HUES48 (cell line): ENCODE measurements at regions not wholly inside any gene's neighbourhood (a gene's known extent, or its start where the extent isn't known, plus 50 kb on each side); places are given as distances from the start of the nearest gene placed in this dataset.

ENCODE experiments used
- H3K27ac ChIP-seq: one replicate; pipeline ENCODE4 v1.7.0; 2013; ENCODE audit warnings: low read depth, low read length, inconsistent platforms
- H3K27me3 ChIP-seq: 2 replicates; pipeline ENCODE4 v1.6.1; 2013; ENCODE audit warnings: mild to moderate bottlenecking, low read length; ENCODE audit not compliant: control insufficient read depth, insufficient read depth
- H3K36me3 ChIP-seq: 2 replicates; pipeline ENCODE4 v1.6.1; 2013; ENCODE audit warnings: low read length; ENCODE audit not compliant: control insufficient read depth, insufficient read depth
- H3K4me1 ChIP-seq: 2 replicates; pipeline ENCODE4 v1.6.1; 2013; ENCODE audit warnings: mild to moderate bottlenecking, low read length; ENCODE audit not compliant: control insufficient read depth, insufficient read depth
- H3K4me3 ChIP-seq: 2 replicates; pipeline ENCODE4 v1.5.1; 2013; ENCODE audit warnings: mild to moderate bottlenecking, low read depth, low read length
- H3K9ac ChIP-seq: 2 replicates; pipeline ENCODE4 v1.6.1; 2013; ENCODE audit warnings: mild to moderate bottlenecking, low read depth, low read length, moderate library complexity
- H3K9me3 ChIP-seq: 2 replicates; pipeline ENCODE4 v1.6.1; 2013; ENCODE audit warnings: low read length; ENCODE audit not compliant: control insufficient read depth, insufficient read depth

DNA sequence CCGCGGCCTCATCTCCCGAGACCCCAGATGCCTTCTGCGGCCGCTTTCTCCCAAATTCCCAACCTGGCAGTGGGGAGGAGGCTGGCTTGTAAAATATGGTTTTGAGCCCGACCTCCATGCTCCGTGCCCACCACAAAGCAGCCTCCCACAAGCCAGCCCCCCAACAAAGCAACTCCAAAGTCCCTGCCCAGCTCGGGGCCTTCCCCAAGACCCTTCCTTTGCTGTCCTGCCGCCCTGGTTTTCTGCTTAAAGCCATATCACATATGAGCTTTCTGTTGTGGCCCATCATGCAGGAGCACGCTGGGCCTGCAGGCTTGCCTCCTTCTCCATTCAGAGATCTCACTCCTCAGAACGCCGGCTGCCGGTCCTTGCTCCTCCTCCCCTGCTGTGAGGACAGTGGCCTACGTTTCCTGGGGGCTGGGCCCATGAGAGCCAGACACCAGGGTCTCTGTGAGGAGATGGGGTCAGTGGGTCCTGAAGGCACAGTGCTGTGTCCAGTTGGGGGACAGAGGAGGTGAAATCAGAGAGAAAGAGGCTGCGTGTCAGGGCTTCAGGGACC, 680.0 kb downstream of the BRD1 start:
- Histone ChIP-seq H3K4me1 (peaks cover 7% of the 10 kb centered on the region; the same call in 1 of the 2 replicates), H3K9me3 (no peaks in the 10 kb centered on the region), H3K4me3 (no peak overlapping the region), H3K9ac (no peak overlapping the region), H3K36me3 (no peaks in the 10 kb centered on the region), H3K27ac (no peak overlapping the region), H3K27me3 (no peaks in the 10 kb centered on the region)

DNA sequence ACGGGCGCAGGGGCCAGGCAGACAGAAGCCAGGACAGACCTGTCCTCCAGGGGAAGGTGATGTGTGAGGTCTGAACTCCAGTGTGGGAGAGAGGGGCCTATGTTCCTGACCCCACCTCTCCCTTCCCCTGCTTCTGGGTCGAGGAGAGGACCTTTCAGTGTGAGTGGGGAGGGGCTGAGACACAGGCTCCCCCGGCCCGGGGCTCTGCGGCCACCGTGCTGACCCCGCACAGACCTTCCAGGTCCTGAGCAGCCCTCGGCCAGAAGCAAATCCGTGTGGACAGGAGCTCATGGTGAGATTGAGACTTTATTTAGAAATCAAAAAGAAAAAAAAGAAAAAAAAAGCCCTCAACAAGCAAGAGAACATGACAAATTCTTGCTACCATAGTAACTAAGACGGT, 680.5 kb downstream of the BRD1 start:
- no peaks in the 10 kb centered on the region for H3K27me3 ChIP-seq
- no peak overlapping the region for H3K4me3 ChIP-seq
- no peak overlapping the region for H3K9ac ChIP-seq
- no peaks in the 10 kb centered on the region for H3K9me3 ChIP-seq
- no peaks in the 10 kb centered on the region for H3K36me3 ChIP-seq
- H3K27ac ChIP-seq: no peak overlapping the region
- H3K4me1 ChIP-seq: peaks cover 6% of the 10 kb centered on the region; the same call in 1 of the 2 replicates

DNA sequence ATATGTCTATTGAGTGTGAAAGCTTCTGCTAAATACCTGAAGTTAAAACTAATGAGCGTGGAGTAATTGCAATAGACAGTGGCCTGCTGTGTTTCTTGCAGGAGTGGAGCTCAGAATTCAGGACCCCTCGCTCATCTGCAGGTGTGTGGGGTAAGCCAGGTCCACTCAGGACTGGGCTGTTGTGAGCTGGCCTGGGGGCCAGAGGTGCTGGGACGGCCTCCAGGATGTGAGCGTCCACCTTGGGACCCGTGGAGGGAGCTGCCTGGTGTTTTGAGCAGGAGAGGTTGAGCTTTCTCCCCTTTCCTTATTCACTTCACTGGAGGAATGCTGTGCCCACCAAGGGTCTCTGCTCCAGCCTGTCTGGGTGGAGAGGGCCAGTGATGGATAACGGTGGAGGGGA, 681.2 kb downstream of the BRD1 start:
- Histone ChIP-seq H3K27ac (no peak overlapping the region), H3K36me3 (no peaks in the 10 kb centered on the region), H3K9ac (no peak overlapping the region), H3K4me1 (no peaks in the 10 kb centered on the region), H3K27me3 (no peaks in the 10 kb centered on the region), H3K4me3 (no peak overlapping the region), H3K9me3 (no peaks in the 10 kb centered on the region)

DNA sequence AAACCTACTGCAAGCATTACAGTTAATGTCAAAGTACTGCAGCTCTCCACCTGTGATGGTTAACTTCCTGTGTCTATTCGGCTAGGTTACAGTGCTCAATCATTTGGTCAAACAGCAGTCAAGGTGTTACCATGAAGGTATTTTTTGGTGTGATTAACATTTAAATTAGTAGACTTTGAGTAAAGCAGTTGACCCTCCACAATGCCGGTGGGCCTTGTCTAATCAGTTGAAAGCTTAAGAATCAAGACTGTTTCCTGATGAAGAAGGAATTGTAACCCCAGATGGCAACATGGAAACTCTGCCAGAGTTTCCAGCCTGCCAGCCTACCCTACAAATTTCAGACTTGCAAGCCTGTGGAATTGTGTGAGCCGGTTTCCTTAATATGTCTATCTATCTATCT, 683.9 kb downstream of the BRD1 start:
- H3K4me3 ChIP-seq: no peak overlapping the region
- no peak overlapping the region for H3K9ac ChIP-seq
- H3K27ac ChIP-seq: no peak overlapping the region
- no peaks in the 10 kb centered on the region for H3K36me3 ChIP-seq
- H3K9me3 ChIP-seq: no peaks in the 10 kb centered on the region
- no peaks in the 10 kb centered on the region for H3K27me3 ChIP-seq
- no peaks in the 10 kb centered on the region for H3K4me1 ChIP-seq

DNA sequence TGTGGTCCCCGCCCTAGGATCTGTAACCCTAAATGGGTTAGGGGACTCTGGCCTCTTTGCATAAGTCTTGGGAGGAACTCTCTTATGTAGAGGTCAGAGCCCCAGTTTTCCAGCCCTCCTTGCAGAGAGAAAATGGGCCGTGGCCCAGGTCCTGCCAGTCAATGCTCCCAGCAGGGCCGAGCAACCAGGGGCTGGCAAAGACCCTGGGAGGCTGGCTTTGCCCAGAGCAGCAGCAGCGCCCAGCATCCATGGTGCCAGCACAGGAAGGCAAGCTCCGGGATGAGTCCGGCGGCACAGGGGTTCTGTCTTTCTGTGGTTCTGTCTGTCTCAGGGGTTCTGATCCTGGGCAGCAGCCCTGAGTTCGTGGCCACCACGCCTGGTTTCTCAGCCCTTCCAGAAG, 684.8 kb downstream of the BRD1 start:
- H3K4me3 ChIP-seq: no peak overlapping the region
- no peaks in the 10 kb centered on the region for H3K27me3 ChIP-seq
- H3K4me1 ChIP-seq: no peaks in the 10 kb centered on the region
- H3K9me3 ChIP-seq: no peaks in the 10 kb centered on the region
- no peak overlapping the region for H3K27ac ChIP-seq
- H3K9ac ChIP-seq: no peak overlapping the region
- no peaks in the 10 kb centered on the region for H3K36me3 ChIP-seq

DNA sequence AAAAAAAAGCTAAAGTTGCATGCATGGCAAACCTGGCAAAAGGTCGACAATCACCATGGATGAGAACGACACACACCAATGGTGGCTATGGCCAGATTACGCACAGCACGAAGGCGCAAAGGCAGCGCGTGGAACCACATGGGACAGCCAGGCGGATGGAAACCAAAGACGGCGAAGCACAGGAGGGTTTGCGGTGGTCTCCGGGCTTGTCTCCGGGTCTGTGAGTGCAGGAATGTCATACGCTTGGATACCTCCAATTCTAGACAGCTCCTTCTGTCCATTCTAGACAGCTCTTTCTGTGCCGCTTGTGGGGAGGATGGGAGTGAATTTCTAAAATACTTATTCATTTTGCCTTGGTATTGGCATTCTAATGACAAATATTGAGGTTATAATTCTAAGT, 685.4 kb downstream of the BRD1 start:
- Histone ChIP-seq H3K27ac (no peak overlapping the region), H3K36me3 (no peaks in the 10 kb centered on the region), H3K4me1 (no peaks in the 10 kb centered on the region), H3K9me3 (no peaks in the 10 kb centered on the region), H3K27me3 (no peaks in the 10 kb centered on the region), H3K9ac (no peak overlapping the region), H3K4me3 (no peak overlapping the region)

DNA sequence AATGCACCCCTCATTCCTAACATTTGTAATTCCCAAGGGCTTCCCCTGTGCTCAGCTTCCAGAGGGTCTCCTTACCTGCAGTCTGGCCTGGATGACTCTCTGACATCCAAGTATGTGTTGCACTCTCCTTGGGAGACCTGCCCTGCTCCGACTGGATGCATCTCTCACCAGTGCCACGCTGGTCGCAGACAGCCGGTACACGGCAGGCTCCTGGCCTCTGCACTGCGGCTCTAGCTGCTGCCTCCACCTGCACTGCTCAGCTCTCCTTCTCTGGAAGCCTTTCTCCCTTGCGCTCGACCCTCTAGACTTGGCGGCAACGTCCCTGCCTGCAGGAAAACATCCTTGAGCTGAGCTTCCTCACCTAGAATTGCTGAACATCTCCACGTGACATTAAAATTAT, 685.9 kb downstream of the BRD1 start:
- Histone ChIP-seq H3K36me3 (no peaks in the 10 kb centered on the region), H3K27me3 (no peaks in the 10 kb centered on the region), H3K9me3 (no peaks in the 10 kb centered on the region), H3K9ac (no peak overlapping the region), H3K4me1 (no peaks in the 10 kb centered on the region), H3K4me3 (no peak overlapping the region), H3K27ac (no peak overlapping the region)

DNA sequence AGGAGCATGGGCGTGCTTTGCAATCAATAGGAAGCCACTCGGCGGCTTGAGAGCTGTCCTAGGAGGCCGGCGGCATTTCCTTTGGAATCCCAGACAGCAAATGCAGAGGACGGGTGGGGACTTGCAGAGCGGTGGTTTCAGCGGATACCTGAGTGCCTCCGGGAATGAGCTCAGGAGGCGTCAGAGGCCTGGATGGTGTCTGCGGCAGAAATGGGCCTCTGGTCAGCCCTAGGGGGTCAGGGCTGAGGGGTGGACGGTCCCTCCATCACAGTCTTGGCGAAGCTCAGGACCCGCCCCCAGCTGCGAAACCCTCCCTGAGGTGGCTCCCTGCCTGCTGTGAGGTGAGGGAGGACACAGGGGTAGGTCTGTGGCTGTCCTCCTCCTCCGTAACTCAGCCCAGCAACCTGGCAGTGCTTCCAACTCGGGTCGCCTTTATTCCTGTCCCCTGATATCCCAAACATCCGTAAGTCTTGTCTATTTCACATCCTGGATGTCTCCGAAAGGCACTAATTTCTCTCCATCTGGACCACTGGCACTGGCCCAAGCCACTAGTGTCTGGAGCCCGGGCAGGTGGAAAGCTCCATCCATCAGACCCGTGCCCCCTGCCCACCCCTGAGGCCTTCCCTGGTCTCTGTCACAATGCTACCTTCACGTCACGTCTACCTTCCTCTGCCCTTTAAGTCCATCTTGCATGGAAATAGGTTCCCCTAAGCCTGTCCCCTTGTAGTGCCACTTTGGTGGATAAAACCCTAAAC, 686.6 kb downstream of the BRD1 start:
- Histone ChIP-seq H3K9me3 (no peaks in the 10 kb centered on the region), H3K27me3 (no peaks in the 10 kb centered on the region), H3K27ac (no peak overlapping the region), H3K36me3 (no peaks in the 10 kb centered on the region), H3K9ac (no peak overlapping the region), H3K4me1 (no peaks in the 10 kb centered on the region), H3K4me3 (no peak overlapping the region)

DNA sequence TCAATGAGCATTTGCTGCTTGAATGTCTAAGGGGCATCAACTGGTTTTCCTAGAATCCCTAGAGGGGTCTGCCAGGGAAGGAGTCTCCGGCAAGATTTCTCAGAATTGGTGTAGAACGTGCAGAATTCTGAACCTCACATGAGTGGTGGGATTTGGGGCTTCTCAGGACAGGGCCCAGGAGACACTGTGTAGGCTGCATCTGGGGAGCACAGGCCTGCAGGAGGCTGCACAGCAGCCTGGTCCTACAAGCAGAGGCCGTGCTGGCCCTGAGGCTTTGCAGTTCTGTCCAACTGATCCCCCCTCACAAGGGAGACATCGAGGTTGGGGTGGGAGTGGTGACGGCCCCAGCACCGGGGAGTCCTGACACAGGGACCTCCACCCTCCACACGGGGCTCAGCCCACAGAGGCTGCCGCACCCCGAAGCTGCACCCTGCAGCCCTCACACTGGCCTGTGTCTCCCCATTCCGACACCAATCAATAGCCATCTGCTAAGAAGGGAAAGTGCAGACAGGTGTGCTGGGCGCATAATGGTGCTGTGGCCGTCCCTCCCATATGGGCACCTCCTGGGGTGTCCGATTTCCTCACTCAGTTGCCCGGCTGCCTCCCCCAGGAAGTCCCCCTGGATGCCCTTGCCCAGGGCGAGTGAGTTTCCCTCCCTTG, 688.1 kb downstream of the BRD1 start:
- Histone ChIP-seq H3K4me3 (no peak overlapping the region), H3K36me3 (no peaks in the 10 kb centered on the region), H3K9ac (no peak overlapping the region), H3K9me3 (no peaks in the 10 kb centered on the region), H3K27me3 (no peaks in the 10 kb centered on the region), H3K27ac (no peak overlapping the region), H3K4me1 (no peaks in the 10 kb centered on the region)

DNA sequence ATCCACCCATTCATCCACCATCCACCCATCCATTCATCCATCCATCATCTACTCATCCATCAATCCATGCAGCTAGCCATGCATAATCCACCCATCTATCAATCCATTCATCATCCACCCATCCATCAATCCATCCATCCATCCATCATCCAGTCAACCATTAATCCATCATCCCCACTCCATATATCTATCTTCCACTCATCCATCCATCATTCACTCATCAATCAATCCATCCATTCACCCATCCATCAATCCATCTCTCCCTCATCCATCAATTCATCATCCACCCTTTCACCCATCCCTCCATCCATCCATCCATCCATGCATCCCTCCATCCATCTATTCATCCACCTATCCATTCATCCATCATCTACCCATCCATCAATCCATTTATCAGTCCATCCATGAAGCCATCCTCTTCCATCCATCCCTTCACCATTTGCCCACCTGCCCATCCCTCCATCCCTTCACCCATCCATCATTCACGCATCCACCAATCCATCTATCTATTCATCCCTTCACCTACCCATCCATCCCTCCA, 689.4 kb downstream of the BRD1 start:
- Histone ChIP-seq H3K36me3 (no peaks in the 10 kb centered on the region), H3K27ac (no peak overlapping the region), H3K9me3 (no peaks in the 10 kb centered on the region), H3K9ac (no peak overlapping the region), H3K27me3 (no peaks in the 10 kb centered on the region), H3K4me1 (no peaks in the 10 kb centered on the region), H3K4me3 (no peak overlapping the region)

DNA sequence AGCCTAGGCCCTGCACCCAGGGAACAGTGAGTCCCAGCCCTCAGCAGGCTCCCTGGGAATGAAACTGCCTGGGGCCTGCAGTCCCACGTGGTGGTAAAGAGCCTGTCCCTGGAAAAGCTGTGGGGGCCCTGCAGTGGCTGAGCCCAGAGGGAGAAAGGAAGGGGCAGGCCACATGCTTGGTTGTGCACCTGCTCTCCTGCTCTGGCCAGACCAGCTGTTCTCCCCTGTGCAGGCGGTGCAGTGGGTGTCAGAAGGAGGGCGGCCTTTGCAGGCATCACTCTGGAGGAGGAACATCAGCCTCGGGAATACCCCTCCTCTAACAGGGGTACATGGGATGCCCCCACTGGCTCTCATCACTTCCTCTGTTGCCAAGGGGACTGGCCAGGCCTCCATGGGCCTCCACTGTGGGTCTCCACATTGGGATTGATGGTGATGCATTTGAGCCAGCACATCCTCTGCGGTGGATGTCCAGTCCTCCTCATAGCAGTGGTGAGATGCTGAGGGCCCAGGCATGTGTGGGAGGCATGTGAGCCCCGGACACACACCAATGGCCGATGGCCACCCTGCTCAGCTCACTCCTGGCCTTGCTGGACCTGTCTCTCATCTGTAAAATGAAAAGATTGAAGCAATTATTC, 690.4 kb downstream of the BRD1 start:
- H3K9me3 ChIP-seq: no peaks in the 10 kb centered on the region
- H3K9ac ChIP-seq: no peak overlapping the region
- no peaks in the 10 kb centered on the region for H3K36me3 ChIP-seq
- H3K4me1 ChIP-seq: no peaks in the 10 kb centered on the region
- H3K27me3 ChIP-seq: no peaks in the 10 kb centered on the region
- no peak overlapping the region for H3K4me3 ChIP-seq
- no peak overlapping the region for H3K27ac ChIP-seq
